Panc1 (cell line): ENCODE measurements at regions not wholly inside any gene's neighbourhood (a gene's known extent, or its start where the extent isn't known, plus 50 kb on each side); places are given as distances from the start of the nearest gene placed in this dataset.

Experiments used
- CTCF ChIP-seq: fragments of 450-650 bp; IDR thresholded peaks from 2 replicates; pipeline ENCODE4 v1.5.1; 2017; ENCODE audit warnings: mild to moderate bottlenecking
- POLR2AphosphoS5 ChIP-seq: IDR thresholded peaks from 2 replicates; pipeline ENCODE4 v1.6.1; 2012; ENCODE audit warnings: mild to moderate bottlenecking, low read depth, low read length, moderate library complexity
- SIN3A ChIP-seq: IDR thresholded peaks from 2 replicates; pipeline ENCODE4 v1.6.1; 2012; ENCODE audit warnings: low read depth, mild to moderate bottlenecking, low read length, moderate library complexity, borderline replicate concordance; ENCODE audit not compliant: insufficient read depth
- TCF7L2 ChIP-seq: IDR thresholded peaks from 2 replicates; pipeline ENCODE4 v1.6.1; 2011; ENCODE audit warnings: mild to moderate bottlenecking, low read depth, low read length, inconsistent platforms

GRCh38 chr3:194080913-194081800, 54.8 kb upstream of the HES1 start:
- TF ChIP-seq CTCF (no peak), TCF7L2 (no peak), POLR2AphosphoS5 (no peak), SIN3A (no peak)
